ENCODE measurements at regions not wholly inside any gene's neighbourhood (a gene's known extent, or its start where the extent isn't known, plus 50 kb on each side); places are given as distances from the start of the nearest gene placed in this dataset.

DNA sequence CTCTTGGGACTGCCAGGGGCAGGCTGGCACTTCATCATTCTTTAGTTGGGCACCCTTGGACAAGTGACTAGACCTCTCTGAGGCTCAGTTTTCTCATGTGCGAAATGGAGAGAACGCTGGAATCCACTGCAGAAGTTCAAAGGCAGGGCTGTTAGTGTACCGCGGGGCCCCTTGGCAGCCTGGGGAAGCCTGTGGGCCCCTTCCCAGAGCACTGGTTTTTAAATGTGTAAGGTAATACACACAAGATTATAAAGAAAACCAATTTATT, 209.5 kb upstream of the MVB12B start:
- TF ChIP-seq YY1 (IDR thresholded peaks at IDR 0.05; ENCODE audit: low read depth, low read length): no peak
- no peak for TF ChIP-seq TAF7 (optimal IDR thresholded peaks at IDR 0.05; ENCODE audit: borderline replicate concordance, low read depth, low read length)
- no peak for TF ChIP-seq EP300 (IDR thresholded peaks at IDR 0.05; ENCODE audit: borderline replicate concordance in 1 of 2, low read depth in 2 of 2, low read length in 2 of 2)
- no peak for TF ChIP-seq BACH1 (IDR thresholded peaks at IDR 0.05; ENCODE audit: low read length)
- TF ChIP-seq EGR1 (IDR thresholded peaks at IDR 0.05; ENCODE audit: borderline replicate concordance, low read depth, low read length): no peak
